Breast epithelium (tissue), 3 donors: ENCODE measurements at regions not wholly inside any gene's neighbourhood (a gene's known extent, or its start where the extent isn't known, plus 50 kb on each side); places are given as distances from the start of the nearest gene placed in this dataset.

ENCODE experiments used
- POLR2A ChIP-seq: fragments of 450-650 bp; IDR thresholded peaks from one replicate; pipeline ENCODE4 v1.6.1; 2016; ENCODE audit warnings: antibody characterized with exemption, mild to moderate bottlenecking, moderate library complexity
- POLR2AphosphoS5 ChIP-seq, 3 donors: sonication (generic); formaldehyde crosslinking; IDR thresholded peaks; one replicate each; pipeline ENCODE4 v1.6.1; 2017; ENCODE audit warnings: antibody characterized with exemption in 3 of 3
- TF ChIP-seq, protein P1 (sequence below), 3 donors: fragments of 450-650 bp; IDR thresholded peaks; one replicate each; pipeline ENCODE4 v1.5.1; 2016 to 2017; ENCODE audit warnings: antibody characterized with exemption in 3 of 3, mild to moderate bottlenecking in 3 of 3, moderate library complexity in 3 of 3

DNA sequence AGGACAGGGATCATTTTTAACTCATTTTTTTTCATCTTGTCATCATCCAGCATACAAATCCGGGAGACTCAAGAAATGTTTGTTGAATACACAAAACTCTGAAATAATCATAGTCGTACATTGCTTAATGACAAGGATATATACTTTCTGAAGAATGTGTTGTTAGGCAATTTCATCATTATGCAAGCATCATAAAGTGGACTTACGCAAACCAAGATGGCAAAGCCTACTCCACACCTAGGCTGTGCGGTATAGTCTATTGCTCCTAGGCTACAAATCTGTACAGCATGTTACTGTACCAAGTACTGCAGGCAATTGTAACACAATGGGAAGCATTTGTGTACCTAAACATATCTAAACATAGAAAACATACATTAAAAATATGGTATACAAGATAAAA lies 264.1 kb downstream of the TSHZ3 start:
- TF ChIP-seq POLR2AphosphoS5 (IDR thresholded peaks at IDR 0.05) (no peak), POLR2A (no peak)
- TF ChIP-seq, protein P1, sequence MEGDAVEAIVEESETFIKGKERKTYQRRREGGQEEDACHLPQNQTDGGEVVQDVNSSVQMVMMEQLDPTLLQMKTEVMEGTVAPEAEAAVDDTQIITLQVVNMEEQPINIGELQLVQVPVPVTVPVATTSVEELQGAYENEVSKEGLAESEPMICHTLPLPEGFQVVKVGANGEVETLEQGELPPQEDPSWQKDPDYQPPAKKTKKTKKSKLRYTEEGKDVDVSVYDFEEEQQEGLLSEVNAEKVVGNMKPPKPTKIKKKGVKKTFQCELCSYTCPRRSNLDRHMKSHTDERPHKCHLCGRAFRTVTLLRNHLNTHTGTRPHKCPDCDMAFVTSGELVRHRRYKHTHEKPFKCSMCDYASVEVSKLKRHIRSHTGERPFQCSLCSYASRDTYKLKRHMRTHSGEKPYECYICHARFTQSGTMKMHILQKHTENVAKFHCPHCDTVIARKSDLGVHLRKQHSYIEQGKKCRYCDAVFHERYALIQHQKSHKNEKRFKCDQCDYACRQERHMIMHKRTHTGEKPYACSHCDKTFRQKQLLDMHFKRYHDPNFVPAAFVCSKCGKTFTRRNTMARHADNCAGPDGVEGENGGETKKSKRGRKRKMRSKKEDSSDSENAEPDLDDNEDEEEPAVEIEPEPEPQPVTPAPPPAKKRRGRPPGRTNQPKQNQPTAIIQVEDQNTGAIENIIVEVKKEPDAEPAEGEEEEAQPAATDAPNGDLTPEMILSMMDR (IDR thresholded peaks at IDR 0.05) = no peak
